ENCODE measurements at regions not wholly inside any gene's neighbourhood (a gene's known extent, or its start where the extent isn't known, plus 50 kb on each side); places are given as distances from the start of the nearest gene placed in this dataset.

GRCh38 chr6:164554700-164555476 lies 754.5 kb downstream of the C6orf118 start:
- TF ChIP-seq EZH2phosphoT487 (IDR thresholded peaks at IDR 0.05; ENCODE audit: borderline replicate concordance) (no peak), CTCF (conservative IDR thresholded peaks at IDR 0.05; ENCODE audit: low read length) (no peak)
